SIG-M5 treated with dmso at 0.1 percent for 504 hours (cell line): ENCODE measurements at regions not wholly inside any gene's neighbourhood (a gene's known extent, or its start where the extent isn't known, plus 50 kb on each side); places are given as distances from the start of the nearest gene placed in this dataset.
A peak's percentile ranks its signal among the peaks of the same experiment; 100 is the strongest.
"Not testable (repeated sequence)": the region's sequence is repeated elsewhere in the genome, so short reads cannot be mapped to it uniquely, and the experiment has no call there.

Source experiments
- DNase-seq: peaks from one replicate; lab custom pipeline; 2025; ENCODE audit not compliant: unreplicated experiment; lab: John Stamatoyannopoulos, UW

DNA sequence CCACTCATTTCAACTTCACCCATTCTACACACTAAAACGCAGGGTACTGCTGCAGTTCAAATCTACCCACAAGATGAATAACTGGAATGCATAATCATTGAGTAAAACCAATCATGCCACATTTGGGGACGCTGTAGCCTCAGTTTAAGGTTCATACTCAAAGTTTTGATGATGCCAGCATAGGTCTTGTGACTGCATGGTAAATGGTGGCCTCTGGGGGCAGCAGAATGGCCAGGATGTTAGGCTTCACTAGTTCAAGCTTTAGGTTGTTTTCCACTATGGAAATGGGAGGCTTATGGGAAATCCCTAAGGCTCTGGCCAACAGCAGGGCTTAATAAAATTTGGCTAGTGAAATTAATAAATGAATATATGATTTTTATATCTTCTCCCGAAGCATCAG lies 104.3 kb upstream of the TSC22D2 start:
- peak; percentile 31 for DNase-seq

DNA sequence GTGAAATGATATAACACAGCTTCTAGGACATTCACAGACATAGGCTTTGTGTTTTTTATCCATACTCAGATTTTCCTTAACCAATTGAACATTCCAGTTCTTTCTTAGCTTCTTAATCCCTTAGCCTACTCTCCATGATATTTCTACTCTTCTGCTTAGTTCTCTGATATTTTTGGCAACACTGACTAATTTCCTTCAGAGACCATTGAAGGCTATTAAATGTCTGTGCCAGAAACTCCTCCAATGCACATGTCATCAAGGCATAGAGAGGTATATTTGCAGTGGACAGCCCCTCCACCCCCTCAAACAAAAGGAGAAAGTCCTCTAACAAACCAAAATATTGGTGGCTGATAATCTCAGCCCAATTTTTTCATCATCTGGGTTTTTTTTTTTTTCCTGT lies 105.9 kb upstream of the TSC22D2 start:
- DNase-seq = no peak

DNA sequence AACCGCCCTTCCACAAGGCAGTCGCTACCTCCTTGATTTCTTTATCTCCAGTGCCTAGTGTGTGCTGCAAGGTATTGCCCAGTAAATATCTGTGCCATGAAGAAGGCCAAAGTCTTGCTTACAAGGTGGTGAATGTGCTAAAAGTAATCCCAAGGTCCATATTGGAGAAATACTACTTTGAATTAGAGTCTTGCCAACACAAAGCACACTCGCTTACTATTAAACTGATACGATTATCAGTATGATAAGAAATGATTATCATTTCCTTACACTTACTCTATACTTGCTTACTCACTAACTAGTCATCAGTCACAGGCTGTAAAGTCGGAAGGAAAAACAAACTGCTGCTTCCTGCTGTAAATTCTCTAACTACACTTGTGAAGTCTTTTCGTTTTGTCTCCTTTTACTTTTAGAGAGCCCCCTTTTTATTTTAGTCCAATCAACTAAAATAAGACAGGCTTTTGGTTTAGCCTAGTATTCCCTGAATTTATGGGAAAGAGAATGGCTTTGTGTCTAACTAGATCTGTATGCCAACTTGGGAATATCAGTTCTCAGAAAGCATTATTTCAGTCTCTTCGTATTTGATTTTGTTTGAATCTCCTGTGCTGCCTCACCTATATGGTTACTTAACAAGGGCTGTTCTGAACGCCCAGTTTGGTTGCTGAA lies 107.1 kb upstream of the TSC22D2 start:
- no peak for DNase-seq

DNA sequence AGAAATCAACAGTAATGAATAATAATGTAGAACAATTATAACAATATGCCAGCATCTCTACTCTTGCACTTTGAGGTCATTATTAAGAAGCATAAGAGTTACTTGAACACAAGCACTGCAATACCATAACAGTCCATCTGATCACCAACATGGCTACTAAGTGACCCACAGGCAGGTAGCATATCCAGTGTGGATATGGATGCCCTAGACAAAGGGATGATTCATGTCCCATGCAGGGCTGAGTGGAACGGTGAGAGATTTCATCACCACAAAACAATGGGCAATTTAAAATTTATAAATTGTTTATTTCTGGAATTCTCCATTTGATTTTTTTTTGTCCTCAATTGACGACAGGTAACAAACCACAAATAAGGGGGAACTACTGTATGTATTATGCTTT lies 107.7 kb upstream of the TSC22D2 start:
- no peak for DNase-seq

DNA sequence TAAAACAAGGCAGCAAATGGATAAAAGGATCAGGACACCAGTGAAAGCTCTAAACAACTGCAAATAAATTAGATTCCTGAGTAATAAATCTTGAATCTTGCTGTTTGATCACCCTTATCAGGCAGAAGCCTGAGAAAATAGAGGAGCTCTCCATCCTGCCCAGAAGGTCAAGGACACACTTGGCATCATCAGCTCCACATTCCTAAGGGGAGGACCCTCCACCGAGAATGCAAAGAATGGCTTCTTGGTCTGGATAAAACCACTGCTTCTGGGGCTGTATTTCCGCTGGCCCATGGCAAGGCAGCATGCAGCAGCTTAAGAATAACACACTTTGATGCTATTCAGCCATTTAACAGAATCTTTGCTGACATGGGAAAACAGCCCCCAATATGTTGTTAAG lies 108.9 kb upstream of the TSC22D2 start:
- no peak for DNase-seq

DNA sequence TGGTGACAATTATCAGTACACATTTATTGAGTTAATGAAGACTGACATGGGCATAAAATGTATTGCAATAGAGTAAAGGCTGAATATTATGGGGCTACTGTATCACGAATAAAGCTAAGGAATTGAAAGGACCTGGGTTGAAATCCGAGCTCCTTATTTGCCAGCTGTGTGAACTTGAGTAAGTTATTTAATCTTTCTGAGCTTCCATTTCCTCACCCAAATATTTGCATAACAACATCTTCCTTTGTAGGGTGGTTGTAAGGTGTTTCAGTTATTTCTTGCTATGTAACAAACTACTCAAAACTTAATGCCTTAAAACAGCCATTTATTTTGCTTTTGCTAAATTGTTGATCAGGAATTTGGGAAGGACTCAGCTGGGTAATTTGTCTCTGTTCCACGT lies 111.1 kb upstream of the TSC22D2 start:
- no peak for DNase-seq

DNA sequence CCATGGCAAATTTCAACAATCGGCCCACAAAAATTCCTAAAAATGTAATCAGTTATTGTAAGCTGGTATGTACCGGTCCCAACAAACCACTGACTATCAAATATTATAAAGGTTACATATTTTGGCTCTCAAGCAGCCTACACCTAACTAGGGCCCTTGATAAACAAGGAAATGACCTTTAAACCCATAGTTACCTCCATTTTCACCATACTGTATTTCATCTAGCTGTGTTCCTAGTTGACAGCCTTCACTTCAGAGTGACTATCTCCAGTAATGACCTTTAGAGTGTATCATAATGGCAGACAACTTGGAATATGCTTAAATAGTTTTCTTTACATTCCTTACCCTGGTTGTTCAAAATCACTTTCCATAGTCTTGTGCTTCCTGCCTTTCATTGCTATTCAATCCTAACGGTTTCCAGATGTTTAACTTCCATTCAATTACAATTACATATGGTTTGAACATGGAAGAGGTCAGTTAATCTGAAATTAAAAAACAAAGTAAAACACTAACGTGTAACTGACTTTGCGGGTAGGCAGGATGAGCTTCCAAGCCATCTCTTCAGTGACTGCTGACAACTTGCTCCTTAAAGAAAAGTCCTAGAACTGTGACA lies 111.9 kb upstream of the TSC22D2 start:
- no peak for DNase-seq

DNA sequence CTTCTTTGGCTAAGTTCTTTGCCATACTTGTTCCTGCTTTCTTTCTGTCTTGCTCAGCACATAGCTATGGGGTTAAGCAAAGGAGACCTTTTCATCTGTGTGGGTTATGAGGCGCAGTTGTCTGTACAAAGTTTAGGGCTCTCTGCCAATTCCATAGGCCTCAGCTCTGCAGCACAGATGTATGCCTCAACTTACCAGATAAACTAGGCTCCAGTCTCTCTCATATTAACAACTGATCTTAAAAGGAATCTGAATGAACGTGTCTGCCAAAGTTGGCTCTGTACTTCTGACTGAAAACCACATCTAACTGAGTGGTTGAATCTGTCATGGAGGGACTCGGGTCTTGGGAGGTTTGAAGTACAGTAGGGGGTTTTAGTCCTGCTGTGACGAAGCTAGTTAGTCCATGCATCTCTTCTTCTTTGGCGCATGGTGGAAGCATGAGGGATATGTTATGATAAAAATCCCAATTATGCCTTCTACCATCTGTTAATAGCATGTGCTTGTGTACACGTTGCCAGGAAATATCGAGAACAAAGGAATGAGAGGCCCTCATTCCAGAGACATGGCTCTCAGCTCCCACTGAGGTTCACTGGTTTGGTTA lies 114.6 kb upstream of the TSC22D2 start:
- DNase-seq = no peak

DNA sequence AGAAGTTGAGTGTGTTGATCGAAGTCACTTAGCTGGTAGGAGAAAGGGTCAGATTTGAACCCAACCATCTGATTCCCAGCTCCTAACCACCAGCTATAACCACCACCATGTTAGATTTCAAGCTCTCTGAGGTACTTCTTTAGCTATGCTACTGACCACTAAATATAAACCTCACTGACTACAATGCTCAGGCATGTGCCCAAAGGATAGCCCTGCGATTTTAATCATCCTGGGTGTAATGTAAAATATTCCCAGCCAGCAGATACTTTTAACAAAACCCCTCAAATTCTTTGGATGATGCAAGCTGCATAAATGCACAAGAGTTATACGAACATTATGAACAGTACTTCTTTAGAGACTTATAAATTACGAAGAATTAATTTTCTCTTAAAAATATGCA lies 115.2 kb upstream of the TSC22D2 start:
- no peak for DNase-seq

DNA sequence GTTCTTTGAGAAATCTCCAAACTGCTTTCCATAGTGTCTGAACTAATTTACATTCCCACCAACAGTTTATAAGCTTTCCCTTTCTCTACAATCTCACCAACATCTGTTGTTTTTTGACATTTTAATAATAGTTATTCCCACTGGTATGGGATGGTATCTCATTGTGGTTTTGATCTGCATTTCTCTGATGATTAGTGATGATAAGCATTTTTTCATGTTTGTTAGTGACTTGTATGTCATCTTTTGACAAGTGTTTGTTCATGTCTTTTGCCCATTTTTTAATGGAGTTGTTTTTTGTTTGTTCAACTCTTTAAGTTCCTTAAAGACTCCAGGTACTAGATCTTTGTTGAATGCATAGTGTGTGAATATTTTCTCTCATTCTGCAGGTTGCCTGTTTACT lies 116.6 kb upstream of the TSC22D2 start:
- no peak for DNase-seq

DNA sequence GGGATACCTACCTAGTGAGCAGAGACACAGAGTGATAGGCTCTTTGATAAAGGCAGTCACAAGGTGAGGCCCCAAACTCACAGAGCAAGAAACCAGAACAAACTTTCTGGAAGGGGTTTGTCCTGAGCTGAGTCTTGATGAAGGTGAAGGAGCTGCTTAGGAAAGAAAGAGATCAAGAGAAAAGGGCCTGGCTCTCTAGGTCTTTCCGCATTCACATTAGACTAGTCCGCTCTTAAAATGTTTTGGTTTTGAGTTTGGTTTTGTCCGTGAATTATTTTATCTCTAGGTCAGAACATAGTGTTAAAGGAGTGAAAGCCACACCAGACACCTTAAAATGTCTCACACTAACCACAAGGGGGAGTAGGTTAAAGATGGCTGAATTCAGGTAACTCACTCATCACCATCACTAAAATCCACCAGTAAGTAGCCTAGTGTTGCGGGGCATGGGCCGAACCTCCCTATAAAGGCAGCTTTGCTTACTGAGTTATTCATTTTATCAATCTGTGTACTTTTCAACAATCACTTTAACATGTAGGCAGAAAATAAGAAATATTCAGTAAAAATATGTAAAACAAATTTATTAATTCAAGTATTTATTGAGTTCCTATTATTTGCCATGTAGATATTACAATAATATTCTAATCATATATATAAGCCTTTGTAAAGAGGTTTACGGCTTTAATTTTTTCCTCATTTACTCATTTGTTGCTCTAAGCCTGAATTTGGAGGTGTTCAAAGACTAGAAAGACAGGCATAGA lies 121.5 kb upstream of the TSC22D2 start:
- peak; percentile 51 for DNase-seq

DNA sequence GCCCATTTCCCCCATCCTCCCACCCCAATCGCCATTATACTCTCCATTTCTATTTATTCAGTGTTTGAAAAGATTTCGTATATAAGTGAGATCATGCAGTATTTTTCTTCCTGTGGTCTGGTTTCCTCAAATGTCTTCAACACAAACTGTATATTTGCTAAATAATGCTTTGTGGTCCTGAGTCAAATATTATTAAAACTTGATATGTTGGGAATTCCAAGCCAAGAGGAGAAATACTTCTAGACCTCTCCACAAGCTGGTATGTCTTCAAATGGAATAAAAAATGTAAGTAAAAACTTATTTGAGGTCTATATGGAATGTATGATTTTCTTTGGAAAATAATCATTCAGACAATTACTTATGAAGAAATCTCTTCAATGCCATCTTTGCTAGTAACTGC lies 122.5 kb upstream of the TSC22D2 start:
- no peak for DNase-seq

DNA sequence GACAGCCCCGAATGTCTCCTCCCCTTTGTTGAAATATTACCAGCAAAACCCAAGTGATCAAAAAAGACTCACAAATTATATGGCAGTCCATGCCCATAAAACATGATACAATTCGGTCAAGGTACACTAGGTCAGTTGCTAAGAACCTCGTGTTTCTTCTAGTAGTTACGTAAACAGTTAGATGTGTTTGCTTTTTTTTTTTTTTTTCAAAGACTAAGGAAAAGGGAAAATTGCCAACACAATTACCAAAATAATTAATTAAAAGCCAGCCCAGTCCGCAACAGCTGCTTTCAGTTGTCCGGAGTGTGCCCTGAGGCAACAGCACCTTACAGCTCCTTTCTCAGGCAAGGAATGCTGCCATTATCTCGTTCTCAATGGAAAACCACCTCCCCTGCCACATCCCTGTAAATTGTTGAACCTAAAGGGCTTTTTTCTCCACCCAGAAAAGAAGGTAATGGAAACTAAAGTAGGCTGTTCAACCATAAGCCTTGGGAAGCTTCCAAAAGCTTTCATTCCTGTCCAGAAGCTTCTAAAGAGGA lies 129.2 kb upstream of the TSC22D2 start:
- DNase-seq = no peak

DNA sequence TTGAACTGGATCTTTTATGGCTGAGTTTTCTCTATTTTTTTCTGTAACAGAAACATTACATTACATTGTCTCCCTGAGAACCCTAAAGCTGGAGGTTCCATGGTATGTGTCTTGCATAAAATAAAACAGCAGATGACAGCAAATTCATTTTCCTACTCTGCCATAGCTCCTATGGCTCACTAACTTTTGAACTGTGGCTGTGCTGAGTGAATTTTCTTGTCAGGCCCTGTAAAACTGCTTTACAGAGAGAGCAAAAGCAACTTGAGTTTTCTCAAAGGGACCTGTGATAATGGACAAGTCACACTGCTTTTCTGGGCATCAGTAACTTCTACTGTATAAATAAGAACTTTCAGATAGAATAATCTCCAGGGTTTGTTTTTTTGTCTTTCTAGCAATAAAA lies 129.9 kb upstream of the TSC22D2 start:
- no peak for DNase-seq

DNA sequence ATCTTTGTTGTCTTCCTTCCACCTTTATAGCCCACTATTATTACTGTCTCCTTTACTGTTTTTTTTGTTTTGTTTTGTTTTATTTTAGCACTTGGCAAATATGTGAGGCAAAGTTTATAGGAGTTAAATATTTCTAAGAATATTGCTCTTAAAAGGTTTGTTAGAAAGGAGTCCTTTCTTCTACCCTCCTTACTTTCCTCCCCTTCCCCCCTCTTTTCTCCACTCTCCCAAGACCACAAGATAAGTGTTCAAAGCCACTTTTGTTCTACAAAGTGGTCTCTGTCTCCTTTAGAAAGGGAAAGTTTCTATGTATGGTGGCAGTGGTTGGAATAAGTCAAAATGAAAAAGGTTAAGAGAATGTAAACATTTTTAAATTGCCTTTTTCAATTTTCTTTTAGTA lies 130.7 kb upstream of the TSC22D2 start:
- DNase-seq = no peak

DNA sequence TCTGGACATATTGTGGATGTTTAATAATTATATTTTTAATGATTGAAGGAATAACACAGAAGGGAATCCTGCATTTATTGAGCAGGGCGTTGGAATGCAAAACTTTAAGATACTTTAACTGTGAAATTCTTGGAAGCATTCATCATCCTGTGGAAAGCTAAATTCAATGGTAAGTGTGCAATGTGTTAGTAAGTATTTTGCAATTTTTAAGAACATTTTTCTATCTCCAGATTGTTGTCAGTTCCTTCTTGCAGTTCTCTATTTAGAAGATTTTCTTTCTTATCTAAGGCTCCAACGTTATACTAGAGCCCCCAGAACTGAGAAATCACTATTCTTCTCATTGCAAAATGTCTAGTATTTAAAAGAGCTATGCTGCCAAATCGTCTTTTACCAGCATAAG lies 132.2 kb upstream of the TSC22D2 start:
- no peak for DNase-seq

DNA sequence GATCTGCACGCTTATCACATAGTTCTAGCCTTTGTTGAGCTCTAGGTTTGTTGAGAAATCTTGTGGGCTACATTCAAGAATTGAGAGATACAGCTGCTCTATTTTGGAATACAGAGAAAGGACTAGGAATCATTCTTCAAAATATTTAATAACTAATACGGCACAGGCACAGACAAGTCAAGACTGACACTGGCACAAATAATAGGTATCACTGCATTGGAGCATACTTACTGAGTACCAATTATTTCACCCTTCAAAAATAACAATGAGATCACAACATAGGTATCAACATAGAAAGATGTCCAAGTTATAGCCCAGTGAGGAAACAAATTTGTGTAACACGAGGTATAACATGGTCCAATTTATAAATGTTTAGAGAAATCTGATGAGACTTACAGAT lies 133.7 kb upstream of the TSC22D2 start:
- DNase-seq = no peak

DNA sequence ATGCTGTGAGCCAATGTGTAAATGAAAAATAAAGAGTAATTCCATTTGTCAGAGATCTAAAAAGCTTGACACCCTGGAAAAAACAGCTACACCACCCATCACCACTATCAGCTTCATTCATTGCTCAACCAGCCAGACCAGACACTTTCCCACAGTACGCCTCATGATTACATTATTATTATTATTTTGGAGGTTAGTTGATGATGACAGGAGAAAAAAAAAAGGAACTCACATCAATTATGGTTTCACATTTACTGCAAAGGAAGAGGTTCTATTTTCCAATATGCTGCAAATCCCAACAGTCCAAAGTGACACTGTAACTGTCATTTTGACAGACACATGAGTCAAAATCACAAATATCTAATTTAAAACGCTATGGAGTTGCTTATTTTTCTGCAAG lies 134.7 kb upstream of the TSC22D2 start:
- no peak for DNase-seq

DNA sequence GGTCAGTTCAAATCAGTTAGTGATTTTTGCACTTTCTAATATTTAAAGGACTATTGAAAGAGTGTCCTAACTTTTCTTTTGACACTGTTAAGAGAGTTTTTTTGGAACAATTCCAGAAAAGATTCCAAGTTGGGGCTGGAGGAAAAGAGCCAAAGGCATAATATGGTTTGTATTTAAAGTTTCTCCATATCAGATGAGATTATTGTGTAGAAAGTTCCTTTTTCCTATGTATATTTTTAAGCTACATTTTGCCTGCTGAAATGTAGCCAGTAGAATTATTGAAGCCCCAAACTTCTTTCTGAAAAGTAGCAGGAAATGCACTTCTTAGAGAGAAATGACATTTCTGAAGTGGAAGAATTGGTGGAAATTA lies 136.5 kb upstream of the TSC22D2 start:
- no peak for DNase-seq

DNA sequence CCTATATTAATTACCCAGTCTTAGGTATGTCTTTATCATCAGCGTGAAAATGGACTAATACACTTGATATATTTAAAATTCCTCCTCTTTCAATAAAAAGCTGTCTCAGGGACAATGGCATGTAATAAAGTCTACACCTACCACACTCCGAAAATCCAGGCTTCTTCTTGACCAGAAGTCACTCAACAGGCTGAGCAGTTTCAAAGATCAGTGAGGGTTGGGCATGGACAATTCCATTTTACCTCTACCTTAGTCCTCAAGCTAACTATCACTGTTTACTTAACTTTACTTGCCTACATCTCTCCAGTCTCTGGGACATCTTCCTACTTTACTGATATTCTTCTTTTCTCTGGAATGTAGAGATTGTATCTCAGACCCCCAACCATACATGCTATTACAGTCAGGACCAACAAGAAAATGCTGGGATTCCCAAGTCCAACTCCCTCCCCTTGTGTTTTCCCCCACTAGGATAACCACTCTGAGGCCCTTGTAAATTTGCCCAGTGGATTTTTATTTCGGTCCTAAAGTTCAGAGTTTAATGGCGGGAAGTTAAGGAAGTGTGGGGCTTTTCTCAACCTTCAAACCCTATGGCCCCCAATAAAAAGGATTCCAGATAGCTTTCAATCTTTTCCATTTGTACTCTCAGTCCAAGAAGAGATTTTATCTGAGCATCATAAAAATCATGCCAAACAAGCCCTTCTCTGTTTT lies 137.1 kb upstream of the TSC22D2 start:
- no peak for DNase-seq

DNA sequence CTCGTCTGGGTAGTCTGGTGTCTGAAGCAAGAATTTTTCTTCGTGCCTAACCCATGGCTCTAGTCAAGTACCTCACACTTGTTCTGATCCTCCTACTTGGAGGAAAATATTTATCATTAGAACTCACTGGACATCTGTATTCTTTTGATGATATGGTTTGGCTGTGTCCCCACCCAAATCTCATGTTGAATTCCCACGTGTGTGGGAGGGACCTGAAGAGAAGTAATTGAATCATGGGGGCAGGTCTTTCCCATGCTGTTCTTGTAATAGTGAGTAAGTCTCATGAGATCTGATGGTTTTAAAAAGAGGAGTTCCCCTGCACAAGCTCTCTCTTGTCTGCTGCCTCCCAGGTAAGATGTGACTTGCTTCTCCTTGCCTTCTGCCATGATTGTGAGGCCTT lies 137.7 kb upstream of the TSC22D2 start:
- not testable (repeated sequence) for DNase-seq
